GM23248 (cell line): ENCODE measurements at regions not wholly inside any gene's neighbourhood (a gene's known extent, or its start where the extent isn't known, plus 50 kb on each side); places are given as distances from the start of the nearest gene placed in this dataset.
"Not testable (repeated sequence)": the region's sequence is repeated elsewhere in the genome, so short reads cannot be mapped to it uniquely, and the experiment has no call there.

ENCODE experiments used
- EZH2 ChIP-seq: fragments of 200-600 bp; sonication (generic); IDR thresholded peaks from 2 replicates; pipeline ENCODE4 v1.6.1; 2018; ENCODE audit warnings: antibody characterized with exemption, mild to moderate bottlenecking; ENCODE audit not compliant: insufficient read depth, poor library complexity, severe bottlenecking
- EZH2phosphoT487 ChIP-seq: fragments of 200-600 bp; sonication (generic); IDR thresholded peaks from 2 replicates; pipeline ENCODE4 v1.6.1; 2018; ENCODE audit warnings: antibody characterized with exemption, moderate library complexity, mild to moderate bottlenecking, low read depth; ENCODE audit not compliant: insufficient read depth

GRCh38 chr16:80892395-80892794 is 88.0 kb upstream of the CDYL2 start:
- not testable (repeated sequence) for TF ChIP-seq EZH2, EZH2phosphoT487
